GM23248 (cell line): ENCODE measurements at regions not wholly inside any gene's neighbourhood (a gene's known extent, or its start where the extent isn't known, plus 50 kb on each side); places are given as distances from the start of the nearest gene placed in this dataset.

Experiments used
- EZH2 ChIP-seq: fragments of 200-600 bp; sonication (generic); IDR thresholded peaks from 2 replicates; pipeline ENCODE4 v1.6.1; 2018; ENCODE audit warnings: antibody characterized with exemption, mild to moderate bottlenecking; ENCODE audit not compliant: insufficient read depth, poor library complexity, severe bottlenecking
- EZH2phosphoT487 ChIP-seq: fragments of 200-600 bp; sonication (generic); IDR thresholded peaks from 2 replicates; pipeline ENCODE4 v1.6.1; 2018; ENCODE audit warnings: antibody characterized with exemption, moderate library complexity, mild to moderate bottlenecking, low read depth; ENCODE audit not compliant: insufficient read depth

DNA sequence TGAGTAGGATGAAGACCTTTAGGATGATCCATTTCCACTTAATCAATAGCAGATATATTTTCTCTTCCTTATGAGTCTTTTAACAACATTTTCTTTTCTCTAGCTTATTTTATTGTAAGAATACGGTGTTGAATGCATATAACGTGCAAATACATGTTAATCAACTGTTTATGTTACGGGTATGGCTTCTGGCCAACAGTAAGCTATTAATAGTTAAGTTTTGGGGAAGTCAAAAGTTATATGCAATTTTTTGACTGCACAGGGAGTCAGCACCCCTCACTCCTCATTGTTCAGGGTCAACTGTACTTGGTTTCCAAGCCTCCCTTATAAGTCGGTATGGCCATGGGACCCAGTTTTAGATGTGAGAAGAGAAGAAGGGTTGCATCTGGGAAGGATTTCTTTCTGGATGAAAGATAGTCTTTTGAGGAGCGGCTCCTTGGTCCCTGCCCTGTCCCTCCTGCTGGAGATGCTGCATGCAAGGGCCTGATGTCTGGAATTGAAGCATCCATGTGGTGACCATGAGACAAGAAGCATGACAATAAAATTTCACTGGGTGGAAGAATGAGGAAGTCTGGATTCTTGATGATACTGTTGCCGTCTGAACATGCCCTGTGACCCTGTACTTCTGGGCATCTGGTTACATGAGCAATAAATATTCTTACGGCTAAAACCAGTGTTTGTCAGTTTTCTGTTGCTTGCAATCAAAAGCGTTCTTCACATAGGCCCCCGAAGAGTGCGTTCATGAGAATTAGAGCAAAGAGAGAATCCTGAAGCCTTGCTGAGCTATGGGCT is 194.7 kb upstream of the PMEPA1 start:
- no peak for TF ChIP-seq EZH2
- TF ChIP-seq EZH2phosphoT487 = no peak
